Kidney (tissue), 13 donors: ENCODE measurements at regions not wholly inside any gene's neighbourhood (a gene's known extent, or its start where the extent isn't known, plus 50 kb on each side); places are given as distances from the start of the nearest gene placed in this dataset.

Experiments
- DNase-seq, 5 donors: peaks; one replicate each; pipeline ENCODE4 v3.0.0-alpha.2; 2013 to 2020
- FAIRE-seq: peaks from 2 replicates; lab custom pipeline; 2012; peaks lifted over from hg19 to GRCh38; lab: Jason Lieb, UNC
- H3K27ac ChIP-seq, 2 donors: one replicate each; pipeline ENCODE4 v1.7.0; 2013; ENCODE audit warnings: low read depth in 2 of 2, low read length in 2 of 2, inconsistent platforms in 1 of 2
- H3K27me3 ChIP-seq: one replicate; pipeline ENCODE4 v1.7.1; 2013; ENCODE audit warnings: low read length, inconsistent platforms; ENCODE audit not compliant: control insufficient read depth, insufficient read depth
- H3K36me3 ChIP-seq, 3 donors: one replicate each; pipeline versions ENCODE4 v1.7.0 to v1.7.1; 2013; ENCODE audit warnings: low read length in 3 of 3, control low read depth in 1 of 3, inconsistent platforms in 1 of 3; ENCODE audit not compliant: insufficient read depth in 3 of 3, control insufficient read depth in 2 of 3
- H3K4me1 ChIP-seq, 3 donors: one replicate each; pipeline versions ENCODE4 v1.7.0 to v1.7.1; 2013; ENCODE audit warnings: low read length in 3 of 3, inconsistent platforms in 1 of 3, low read depth in 1 of 3; ENCODE audit not compliant: control insufficient read depth in 2 of 3, insufficient read depth in 2 of 3
- H3K4me3 ChIP-seq, 3 donors: one replicate each; pipeline versions ENCODE4 v1.7.0 to v1.8.1; 2013; ENCODE audit warnings: low read length in 3 of 3, control low read depth in 1 of 3, inconsistent platforms in 1 of 3
- H3K9ac ChIP-seq, 3 donors: one replicate each; pipeline versions ENCODE4 v1.7.0 to v1.7.1; 2013; ENCODE audit warnings: low read length in 3 of 3, control low read depth in 1 of 3, inconsistent platforms in 1 of 3
- H3K9me3 ChIP-seq, 3 donors: one replicate each; pipeline versions ENCODE4 v1.7.0 to v1.7.1; 2013; ENCODE audit warnings: low read length in 3 of 3, control low read depth in 1 of 3, inconsistent platforms in 1 of 3; ENCODE audit not compliant: control insufficient read depth in 2 of 3, insufficient read depth in 1 of 3
- CTCF ChIP-seq: IDR thresholded peaks from 3 replicates; pipeline ENCODE4 v1.5.1; 2012; ENCODE audit warnings: mild to moderate bottlenecking, moderate library complexity, borderline replicate concordance; ENCODE audit not compliant: insufficient read depth; ENCODE audit errors: extremely low read depth
- intact Hi-C: fragments of 100-400 bp; cut with DNase I; formaldehyde crosslinking; loops from one replicate; pipeline ENCODE4 v1.11.1; 2022
- donor health status: control.
- donor health status: control.
- donor health status: control.
- donor health status: control.
- donor health status: control.
- donor health status: DM: yes; HTN: yes; CAD: no.
- donor health status: Normal renal cell carcinoma (clear cell type).

- TF ChIP-seq CTCF = no peak
- H3K4me1 ChIP-seq = no peaks in the 10 kb centered on the region
- H3K4me3 ChIP-seq = no peak overlapping the region
- intact Hi-C loops = no loop called here
- no peak for DNase-seq
- H3K36me3 ChIP-seq = no peaks in the 10 kb centered on the region
- H3K9ac ChIP-seq = no peak overlapping the region
- no peak overlapping the region for H3K27ac ChIP-seq
- no peak for FAIRE-seq
- H3K9me3 ChIP-seq = peaks cover 0 to 5% (median 0%) of the 10 kb centered on the region in 3 donors
- no peaks in the 10 kb centered on the region for H3K27me3 ChIP-seq
Observed at GRCh38 chr11:101770648-101771047, 144.2 kb upstream of the CEP126 start.

GRCh38 chr11:101765932-101766331 lies 148.9 kb upstream of the CEP126 start:
- no peak for TF ChIP-seq CTCF
- no peak for DNase-seq
- H3K9ac ChIP-seq = no peak overlapping the region
- no peak overlapping the region for H3K27ac ChIP-seq
- no peak overlapping the region for H3K4me3 ChIP-seq
- no peaks in the 10 kb centered on the region for H3K27me3 ChIP-seq
- no peak for FAIRE-seq
- intact Hi-C loops = no loop called here
- H3K36me3 ChIP-seq = no peaks in the 10 kb centered on the region
- H3K4me1 ChIP-seq = no peaks in the 10 kb centered on the region
- peaks cover 0 to 5% (median 0%) of the 10 kb centered on the region in 3 donors for H3K9me3 ChIP-seq

- DNase-seq (peak in 1 of 5 donors; percentile 7), FAIRE-seq (no peak)
- H3K4me3 ChIP-seq = no peak overlapping the region
- no peak for TF ChIP-seq CTCF
- no peaks in the 10 kb centered on the region for H3K4me1 ChIP-seq
- H3K9ac ChIP-seq = no peak overlapping the region
- H3K27me3 ChIP-seq = no peaks in the 10 kb centered on the region
- no peaks in the 10 kb centered on the region for H3K9me3 ChIP-seq
- H3K27ac ChIP-seq = no peak overlapping the region
- intact Hi-C loops = no loop called here
- H3K36me3 ChIP-seq = no peaks in the 10 kb centered on the region
Observed at GRCh38 chr11:101759771-101760450, 154.9 kb upstream of the CEP126 start.

- H3K9me3 ChIP-seq = no peaks in the 10 kb centered on the region
- H3K27me3 ChIP-seq = no peaks in the 10 kb centered on the region
- H3K36me3 ChIP-seq = no peaks in the 10 kb centered on the region
- H3K4me1 ChIP-seq = no peaks in the 10 kb centered on the region
- no peak for DNase-seq
- no peak overlapping the region for H3K27ac ChIP-seq
- no peak for TF ChIP-seq CTCF
- H3K9ac ChIP-seq = no peak overlapping the region
- no peak overlapping the region for H3K4me3 ChIP-seq
- intact Hi-C loops = no loop called here
- no peak for FAIRE-seq
Observed at GRCh38 chr11:101757741-101758140, 157.1 kb upstream of the CEP126 start.
